Vagina (tissue), 2 donors: ENCODE measurements at regions not wholly inside any gene's neighbourhood (a gene's known extent, or its start where the extent isn't known, plus 50 kb on each side); places are given as distances from the start of the nearest gene placed in this dataset.
"Not testable (repeated sequence)": the region's sequence is repeated elsewhere in the genome, so short reads cannot be mapped to it uniquely, and the experiment has no call there.

ENCODE experiments used
- CTCF ChIP-seq, 3 experiments: fragments of 450-650 bp in 2 of 3; fragments of 200-600 bp in 1 of 3; sonication (generic) in 1 of 3; IDR thresholded peaks; one replicate each; pipeline ENCODE4 v1.5.1; 2017 to 2019; ENCODE audit warnings: antibody characterized with exemption in 3 of 3, mild to moderate bottlenecking in 2 of 3, moderate library complexity in 2 of 3
- POLR2A ChIP-seq, 2 donors: fragments of 450-650 bp; IDR thresholded peaks; one replicate each; pipeline ENCODE4 v1.6.1; 2017; ENCODE audit warnings: antibody characterized with exemption in 2 of 2, mild to moderate bottlenecking in 2 of 2, moderate library complexity in 2 of 2
- POLR2AphosphoS5 ChIP-seq, 2 donors: sonication (generic); formaldehyde crosslinking; IDR thresholded peaks; one replicate each; pipeline ENCODE4 v1.9.0; 2017; ENCODE audit warnings: antibody characterized with exemption in 2 of 2, mild to moderate bottlenecking in 2 of 2, low read depth in 1 of 2; ENCODE audit not compliant: insufficient read depth in 1 of 2

GRCh38 chr5:99470636-99471035, 541.8 kb upstream of the CHD1 start:
- TF ChIP-seq POLR2AphosphoS5 (IDR thresholded peaks at IDR 0.05; ENCODE audit: insufficient read depth in 1 of 2, low read depth in 1 of 2); CTCF (IDR thresholded peaks at IDR 0.05); POLR2A (IDR thresholded peaks at IDR 0.05): not testable (repeated sequence)
